Neuronal stem cell (in vitro differentiated cells): ENCODE measurements at regions not wholly inside any gene's neighbourhood (a gene's known extent, or its start where the extent isn't known, plus 50 kb on each side); places are given as distances from the start of the nearest gene placed in this dataset.

ENCODE experiments used
- DNase-seq: peaks from one replicate; pipeline ENCODE4 v3.0.0-alpha.2; 2013; ENCODE audit warnings: low spot score
- H2AFZ ChIP-seq: one replicate; pipeline ENCODE4 v1.6.1; 2013; ENCODE audit warnings: mild to moderate bottlenecking, low read length, inconsistent platforms
- H2AK5ac ChIP-seq: 2 replicates; pipeline ENCODE4 v1.6.1; 2013; ENCODE audit warnings: low read depth, mild to moderate bottlenecking, inconsistent platforms, low read length, moderate library complexity, mixed read lengths
- H2BK120ac ChIP-seq: 2 replicates; pipeline ENCODE4 v1.6.1; 2013; ENCODE audit warnings: low read depth, mild to moderate bottlenecking, inconsistent platforms, low read length, moderate library complexity, mixed read lengths
- H2BK12ac ChIP-seq: one replicate; pipeline ENCODE4 v1.6.1; 2013; ENCODE audit warnings: low read length, inconsistent platforms
- H2BK15ac ChIP-seq: 2 replicates; pipeline ENCODE4 v1.6.1; 2013; ENCODE audit warnings: mild to moderate bottlenecking, low read length, inconsistent platforms, mixed read lengths
- H2BK5ac ChIP-seq: one replicate; pipeline ENCODE4 v1.6.1; 2013; ENCODE audit warnings: inconsistent platforms, mild to moderate bottlenecking, low read length, moderate library complexity
- H3K14ac ChIP-seq: one replicate; pipeline ENCODE4 v1.6.1; 2013; ENCODE audit warnings: low read length, inconsistent platforms
- H3K18ac ChIP-seq: 2 replicates; pipeline ENCODE4 v1.6.1; 2013; ENCODE audit warnings: low read length, inconsistent platforms
- H3K23ac ChIP-seq: 2 replicates; pipeline ENCODE4 v1.6.1; 2013; ENCODE audit warnings: low read depth, mild to moderate bottlenecking, mixed read lengths, low read length, inconsistent platforms; ENCODE audit not compliant: poor library complexity
- H3K27ac ChIP-seq: replicated peaks from 3 replicates; pipeline ENCODE4 v1.5.1; 2013; ENCODE audit warnings: low read length, inconsistent platforms
- H3K27me3 ChIP-seq, 3 experiments: 2 replicates each; pipeline ENCODE4 v1.6.1; 2013; ENCODE audit warnings: low read length in 3 of 3, mild to moderate bottlenecking in 2 of 3, inconsistent platforms in 1 of 3, low read depth in 1 of 3, mixed read lengths in 1 of 3, moderate library complexity in 1 of 3; ENCODE audit not compliant: control insufficient read depth in 3 of 3, insufficient read depth in 3 of 3
- H3K36me3 ChIP-seq, 2 donors: replicated peaks in 1 of 2; 2 replicates each; pipeline ENCODE4 v1.6.1; 2013; ENCODE audit warnings: low read length in 2 of 2; ENCODE audit not compliant: control insufficient read depth in 2 of 2, insufficient read depth in 2 of 2
- H3K4ac ChIP-seq: 2 replicates; pipeline ENCODE4 v1.6.1; 2013; ENCODE audit warnings: inconsistent platforms, mild to moderate bottlenecking, low read length, moderate library complexity
- H3K4me1 ChIP-seq, 2 donors: 1 replicate in 1 of 2; 2 replicates in 1 of 2; pipeline ENCODE4 v1.6.1; 2013; ENCODE audit warnings: low read length in 2 of 2, low read depth in 1 of 2; ENCODE audit not compliant: control insufficient read depth in 2 of 2, insufficient read depth in 1 of 2
- H3K4me2 ChIP-seq: one replicate; pipeline ENCODE4 v1.6.1; 2013; ENCODE audit warnings: mild to moderate bottlenecking, low read length, inconsistent platforms; ENCODE audit not compliant: insufficient read depth, poor library complexity, severe bottlenecking
- H3K4me3 ChIP-seq, 2 donors: 2 replicates each; pipeline ENCODE4 v1.5.1; 2013; ENCODE audit warnings: low read length in 2 of 2, mild to moderate bottlenecking in 2 of 2, inconsistent platforms in 1 of 2, moderate library complexity in 1 of 2
- H3K79me1 ChIP-seq: one replicate; pipeline ENCODE4 v1.6.1; 2013; ENCODE audit warnings: low read depth, mild to moderate bottlenecking, inconsistent platforms, low read length, moderate library complexity
- H3K9ac ChIP-seq: one replicate; pipeline ENCODE4 v1.6.1; 2013; ENCODE audit warnings: mild to moderate bottlenecking, low read depth, low read length, inconsistent platforms; ENCODE audit not compliant: poor library complexity
- H3K9me3 ChIP-seq, 2 donors: replicated peaks in 1 of 2; 2 replicates each; pipeline versions ENCODE3 to v1.6.1; 2013; ENCODE audit warnings: low read length in 2 of 2, mild to moderate bottlenecking in 2 of 2, inconsistent platforms in 1 of 2, low read depth in 1 of 2, mixed read lengths in 1 of 2, moderate library complexity in 1 of 2; ENCODE audit not compliant: control insufficient read depth in 2 of 2, insufficient read depth in 1 of 2
- H4K8ac ChIP-seq: one replicate; pipeline ENCODE4 v1.6.1; 2013; ENCODE audit warnings: low read depth, mild to moderate bottlenecking, inconsistent platforms, low read length, moderate library complexity
- H4K91ac ChIP-seq: one replicate; pipeline ENCODE4 v1.6.1; 2013; ENCODE audit warnings: low read length, low read depth, mild to moderate bottlenecking, inconsistent platforms; ENCODE audit not compliant: poor library complexity
- WGBS, 2 donors: extraction: QIAGEN DNeasy Blood & Tissue Kit; methylation state at CpG; one replicate each; pipeline ENCODE4 v1.1.7; 2013; ENCODE audit warnings: missing lambda C conversion rate in 2 of 2, mixed read lengths in 1 of 2; ENCODE audit not compliant: insufficient read length in 2 of 2, insufficient replicate concordance in 1 of 2; ENCODE audit errors: extremely low coverage in 2 of 2; 5-methylcytosine and 5-hydroxymethylcytosine counted together

DNA sequence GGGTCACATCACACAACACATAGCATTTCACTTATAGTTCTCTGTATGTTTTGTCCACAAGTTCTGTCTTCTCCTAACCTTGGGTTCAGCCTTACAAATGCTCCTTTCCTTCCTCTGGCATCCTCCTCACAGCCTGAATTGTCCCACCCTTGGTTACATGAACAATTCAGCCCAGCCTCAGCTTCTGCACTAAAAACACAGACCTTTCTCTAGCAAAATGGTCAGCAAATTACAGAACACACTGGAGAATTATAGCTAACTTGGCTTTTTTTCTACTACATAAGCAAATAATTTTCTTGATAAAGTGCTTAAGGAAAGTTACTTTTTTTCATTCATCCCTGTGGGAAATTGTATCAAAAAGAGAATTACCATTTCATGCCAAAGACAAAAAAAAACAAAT is 94.8 kb upstream of the COL5A2 start:
- no peak overlapping the region for H2BK12ac ChIP-seq
- H2AK5ac ChIP-seq = no peak overlapping the region
- no peaks in the 10 kb centered on the region for H3K79me1 ChIP-seq
- H3K4me2 ChIP-seq = no peak overlapping the region
- H3K4me3 ChIP-seq = no peak overlapping the region
- no peaks in the 10 kb centered on the region for H3K9me3 ChIP-seq
- no peak overlapping the region for H3K4ac ChIP-seq
- no peak overlapping the region for H3K14ac ChIP-seq
- H2BK5ac ChIP-seq = no peak overlapping the region
- H2BK120ac ChIP-seq = no peak overlapping the region
- H2AFZ ChIP-seq = no peak overlapping the region
- no peak overlapping the region for H2BK15ac ChIP-seq
- H4K91ac ChIP-seq = no peak overlapping the region
- H3K23ac ChIP-seq = no peak overlapping the region
- no peak overlapping the region for H4K8ac ChIP-seq
- no peak overlapping the region for H3K27ac ChIP-seq
- DNase-seq = no peak
- H3K9ac ChIP-seq = no peak overlapping the region
- no peaks in the 10 kb centered on the region for H3K4me1 ChIP-seq
- H3K36me3 ChIP-seq = no peaks in the 10 kb centered on the region
- no peak overlapping the region for H3K18ac ChIP-seq
- no peaks in the 10 kb centered on the region for H3K27me3 ChIP-seq

DNA sequence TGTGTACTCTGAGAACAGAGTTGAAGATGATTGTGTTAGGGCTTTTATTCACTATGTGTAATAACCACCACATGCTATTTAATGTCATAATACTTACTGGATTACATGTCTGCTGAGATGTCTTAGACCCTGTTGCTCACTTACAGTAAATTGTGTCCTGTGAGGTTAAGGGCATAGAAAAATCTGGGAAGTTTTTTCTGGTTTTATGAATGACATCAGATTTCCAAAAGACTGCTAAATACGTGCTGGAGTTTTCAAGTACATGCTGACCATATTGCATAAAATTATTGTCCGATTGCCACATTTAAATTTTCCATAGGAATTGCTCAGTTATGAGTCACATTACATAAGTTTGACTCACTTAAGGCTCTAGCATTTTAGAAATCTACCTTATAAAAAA is 96.7 kb upstream of the COL5A2 start:
- Histone ChIP-seq H4K91ac (no peak overlapping the region), H3K18ac (no peak overlapping the region), H2AFZ (no peak overlapping the region), H3K79me1 (no peaks in the 10 kb centered on the region), H2BK5ac (no peak overlapping the region), H2BK12ac (no peak overlapping the region), H3K4me3 (no peak overlapping the region), H3K9me3 (no peaks in the 10 kb centered on the region), H3K27me3 (no peaks in the 10 kb centered on the region), H3K4me2 (no peak overlapping the region), H3K4ac (no peak overlapping the region), H3K4me1 (no peaks in the 10 kb centered on the region), H3K27ac (no peak overlapping the region), H3K23ac (no peak overlapping the region), H2AK5ac (no peak overlapping the region), H2BK15ac (no peak overlapping the region), H3K14ac (no peak overlapping the region), H3K36me3 (no peaks in the 10 kb centered on the region), H4K8ac (no peak overlapping the region), H2BK120ac (no peak overlapping the region), H3K9ac (no peak overlapping the region)
- DNase-seq = no peak
- WGBS, 2 donors = no CpG with 5 or more reads among the region's 2 CpGs

DNA sequence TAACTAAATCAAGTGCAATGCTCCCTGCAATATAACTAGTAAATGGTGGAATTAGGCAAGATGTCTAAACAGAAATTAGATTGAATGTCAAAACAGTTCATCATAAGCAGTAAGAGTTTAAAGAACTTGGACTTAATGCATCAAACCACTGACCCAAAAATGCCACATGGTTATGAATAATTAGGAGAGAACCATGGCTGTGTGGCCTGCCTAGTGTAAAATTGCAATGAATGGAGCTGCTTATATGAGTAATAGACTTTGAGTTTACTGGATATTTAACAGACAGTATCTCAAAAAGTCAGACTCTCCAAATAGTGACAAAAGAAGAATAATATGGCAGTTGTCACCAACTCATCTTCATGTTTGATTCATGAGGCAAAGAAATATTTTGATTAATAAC is 101.6 kb upstream of the COL5A2 start:
- Histone ChIP-seq H2BK12ac (no peak overlapping the region), H3K4me2 (no peak overlapping the region), H2BK5ac (no peak overlapping the region), H2BK15ac (no peak overlapping the region), H3K9ac (no peak overlapping the region), H4K91ac (no peak overlapping the region), H3K27me3 (no peaks in the 10 kb centered on the region), H3K9me3 (no peaks in the 10 kb centered on the region), H2AFZ (no peak overlapping the region), H3K36me3 (no peaks in the 10 kb centered on the region), H4K8ac (no peak overlapping the region), H3K79me1 (no peaks in the 10 kb centered on the region), H2AK5ac (no peak overlapping the region), H3K23ac (no peak overlapping the region), H3K14ac (no peak overlapping the region), H3K18ac (no peak overlapping the region), H3K27ac (no peak overlapping the region), H3K4me1 (no peaks in the 10 kb centered on the region), H2BK120ac (no peak overlapping the region), H3K4ac (no peak overlapping the region), H3K4me3 (no peak overlapping the region)
- DNase-seq = no peak

DNA sequence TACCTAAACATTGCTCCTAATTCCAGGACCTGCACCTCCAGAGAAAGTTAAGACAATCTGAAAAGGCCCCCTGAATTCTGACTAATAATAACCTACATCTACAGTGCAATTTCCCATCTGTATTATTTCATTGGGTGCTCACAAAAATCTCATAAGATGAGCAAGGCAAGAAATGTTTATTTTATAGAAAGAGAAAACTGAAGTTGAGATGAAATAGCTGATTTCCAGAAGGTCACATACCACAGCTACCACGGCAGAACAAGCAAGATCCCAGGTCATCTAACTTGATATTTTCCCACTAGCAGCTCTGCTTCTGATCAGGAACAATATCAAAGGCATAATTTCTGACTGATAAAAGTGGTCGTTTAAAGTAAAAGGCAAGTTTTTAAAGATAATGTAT is 105.8 kb upstream of the COL5A2 start:
- H2BK5ac ChIP-seq = no peak overlapping the region
- H3K18ac ChIP-seq = no peak overlapping the region
- H4K91ac ChIP-seq = no peak overlapping the region
- H4K8ac ChIP-seq = no peak overlapping the region
- no peak overlapping the region for H3K23ac ChIP-seq
- no peak overlapping the region for H3K4ac ChIP-seq
- no peak overlapping the region for H3K9ac ChIP-seq
- no peak overlapping the region for H3K27ac ChIP-seq
- no peak for DNase-seq
- no peak overlapping the region for H2AK5ac ChIP-seq
- H3K14ac ChIP-seq = no peak overlapping the region
- H3K4me1 ChIP-seq = peaks cover 1 to 6% of the 10 kb centered on the region in 2 donors
- H3K4me2 ChIP-seq = no peak overlapping the region
- no peak overlapping the region for H2BK12ac ChIP-seq
- H3K4me3 ChIP-seq = no peak overlapping the region
- no peaks in the 10 kb centered on the region for H3K27me3 ChIP-seq
- H3K79me1 ChIP-seq = no peaks in the 10 kb centered on the region
- no peak overlapping the region for H2AFZ ChIP-seq
- no peak overlapping the region for H2BK15ac ChIP-seq
- H3K36me3 ChIP-seq = no peaks in the 10 kb centered on the region
- peaks cover 0 to 11% of the 10 kb centered on the region in 2 donors for H3K9me3 ChIP-seq
- WGBS, 2 donors = no CpG with 5 or more reads among the region's 2 CpGs
- H2BK120ac ChIP-seq = no peak overlapping the region
